Ishikawa (cell line): ENCODE measurements at regions not wholly inside any gene's neighbourhood (a gene's known extent, or its start where the extent isn't known, plus 50 kb on each side); places are given as distances from the start of the nearest gene placed in this dataset.

Experiments used
- CEBPB ChIP-seq: IDR thresholded peaks from 2 replicates; pipeline ENCODE4 v1.6.1; 2012
- CREB1 ChIP-seq: IDR thresholded peaks from 2 replicates; pipeline ENCODE4 v1.6.1; 2012; ENCODE audit warnings: low read depth
- EP300 ChIP-seq: IDR thresholded peaks from 2 replicates; pipeline ENCODE4 v1.6.1; 2012; ENCODE audit warnings: borderline replicate concordance
- MAX ChIP-seq: IDR thresholded peaks from 2 replicates; pipeline ENCODE4 v1.6.1; 2012
- NFIC ChIP-seq: IDR thresholded peaks from 2 replicates; pipeline ENCODE4 v1.6.1; 2012
- RAD21 ChIP-seq: IDR thresholded peaks from 2 replicates; pipeline ENCODE4 v1.6.1; 2012; ENCODE audit warnings: low read depth
- TAF1 ChIP-seq: IDR thresholded peaks from 2 replicates; pipeline ENCODE4 v1.6.1; 2012; ENCODE audit warnings: low read depth, mild to moderate bottlenecking
- TCF12 ChIP-seq: IDR thresholded peaks from 2 replicates; pipeline ENCODE4 v1.6.1; 2012; ENCODE audit warnings: low read depth
- USF1 ChIP-seq: IDR thresholded peaks from 2 replicates; pipeline ENCODE4 v1.6.1; 2012
- YY1 ChIP-seq: IDR thresholded peaks from 2 replicates; pipeline ENCODE4 v1.6.1; 2012; ENCODE audit warnings: low read depth
- TF ChIP-seq, protein P1 (sequence below): IDR thresholded peaks from 2 replicates; pipeline ENCODE4 v1.6.1; 2012; ENCODE audit warnings: low read depth, mild to moderate bottlenecking

DNA sequence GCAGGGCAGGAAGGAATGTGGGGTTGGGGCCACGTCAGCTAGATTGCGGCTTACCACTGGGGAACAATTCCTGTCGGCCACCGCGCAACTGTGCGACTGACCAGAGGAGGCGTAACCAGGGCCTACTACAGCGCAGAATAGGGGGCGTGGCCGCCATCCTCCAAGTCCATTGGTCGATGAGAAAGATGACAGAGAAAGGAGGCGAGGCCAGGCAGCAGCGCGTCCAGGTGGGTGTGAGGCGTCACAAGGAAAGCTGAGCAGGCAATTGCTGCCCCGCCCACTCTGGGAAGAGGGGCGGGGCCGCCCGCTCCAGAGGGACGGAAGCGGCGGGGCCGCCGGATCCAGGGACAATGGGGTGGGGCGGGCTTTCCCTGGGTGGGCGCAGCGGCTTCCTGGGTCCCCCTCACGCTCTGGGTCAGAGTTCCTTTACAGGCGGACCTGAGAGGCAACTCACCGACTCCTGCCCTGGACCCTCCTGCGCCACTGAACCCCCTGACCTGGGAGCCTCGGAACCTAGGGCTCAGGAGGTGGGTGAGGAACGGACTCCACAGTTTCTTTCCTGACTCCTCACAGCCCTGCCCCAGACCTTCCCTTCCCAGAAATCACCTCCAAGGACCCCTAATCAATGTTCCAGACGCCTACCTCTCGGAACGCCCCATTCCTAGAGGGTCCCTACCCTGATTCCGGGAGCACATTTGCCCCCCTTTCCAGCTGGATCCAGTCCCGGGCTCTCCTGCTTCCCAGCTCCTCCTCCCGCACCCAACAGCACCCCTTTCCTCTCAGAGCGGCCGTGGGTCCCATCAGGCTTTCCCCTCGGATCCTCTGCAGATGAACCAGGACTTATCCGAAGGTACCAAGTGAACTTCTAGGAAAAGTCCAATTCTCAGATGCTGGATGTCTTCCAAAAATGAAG lies 101.5 kb upstream of the ZNF492 start:
- no peak for TF ChIP-seq MAX
- no peak for TF ChIP-seq TAF1
- TF ChIP-seq EP300, result no peak
- TF ChIP-seq YY1, result no peak
- TF ChIP-seq USF1, result no peak
- TF ChIP-seq CREB1, result no peak
- no peak for TF ChIP-seq RAD21
- TF ChIP-seq, protein P1, sequence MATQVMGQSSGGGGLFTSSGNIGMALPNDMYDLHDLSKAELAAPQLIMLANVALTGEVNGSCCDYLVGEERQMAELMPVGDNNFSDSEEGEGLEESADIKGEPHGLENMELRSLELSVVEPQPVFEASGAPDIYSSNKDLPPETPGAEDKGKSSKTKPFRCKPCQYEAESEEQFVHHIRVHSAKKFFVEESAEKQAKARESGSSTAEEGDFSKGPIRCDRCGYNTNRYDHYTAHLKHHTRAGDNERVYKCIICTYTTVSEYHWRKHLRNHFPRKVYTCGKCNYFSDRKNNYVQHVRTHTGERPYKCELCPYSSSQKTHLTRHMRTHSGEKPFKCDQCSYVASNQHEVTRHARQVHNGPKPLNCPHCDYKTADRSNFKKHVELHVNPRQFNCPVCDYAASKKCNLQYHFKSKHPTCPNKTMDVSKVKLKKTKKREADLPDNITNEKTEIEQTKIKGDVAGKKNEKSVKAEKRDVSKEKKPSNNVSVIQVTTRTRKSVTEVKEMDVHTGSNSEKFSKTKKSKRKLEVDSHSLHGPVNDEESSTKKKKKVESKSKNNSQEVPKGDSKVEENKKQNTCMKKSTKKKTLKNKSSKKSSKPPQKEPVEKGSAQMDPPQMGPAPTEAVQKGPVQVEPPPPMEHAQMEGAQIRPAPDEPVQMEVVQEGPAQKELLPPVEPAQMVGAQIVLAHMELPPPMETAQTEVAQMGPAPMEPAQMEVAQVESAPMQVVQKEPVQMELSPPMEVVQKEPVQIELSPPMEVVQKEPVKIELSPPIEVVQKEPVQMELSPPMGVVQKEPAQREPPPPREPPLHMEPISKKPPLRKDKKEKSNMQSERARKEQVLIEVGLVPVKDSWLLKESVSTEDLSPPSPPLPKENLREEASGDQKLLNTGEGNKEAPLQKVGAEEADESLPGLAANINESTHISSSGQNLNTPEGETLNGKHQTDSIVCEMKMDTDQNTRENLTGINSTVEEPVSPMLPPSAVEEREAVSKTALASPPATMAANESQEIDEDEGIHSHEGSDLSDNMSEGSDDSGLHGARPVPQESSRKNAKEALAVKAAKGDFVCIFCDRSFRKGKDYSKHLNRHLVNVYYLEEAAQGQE, result no peak
- TF ChIP-seq CEBPB, result no peak
- TF ChIP-seq NFIC, result no peak
- no peak for TF ChIP-seq TCF12
